ENCODE measurements at regions not wholly inside any gene's neighbourhood (a gene's known extent, or its start where the extent isn't known, plus 50 kb on each side); places are given as distances from the start of the nearest gene placed in this dataset.

DNA sequence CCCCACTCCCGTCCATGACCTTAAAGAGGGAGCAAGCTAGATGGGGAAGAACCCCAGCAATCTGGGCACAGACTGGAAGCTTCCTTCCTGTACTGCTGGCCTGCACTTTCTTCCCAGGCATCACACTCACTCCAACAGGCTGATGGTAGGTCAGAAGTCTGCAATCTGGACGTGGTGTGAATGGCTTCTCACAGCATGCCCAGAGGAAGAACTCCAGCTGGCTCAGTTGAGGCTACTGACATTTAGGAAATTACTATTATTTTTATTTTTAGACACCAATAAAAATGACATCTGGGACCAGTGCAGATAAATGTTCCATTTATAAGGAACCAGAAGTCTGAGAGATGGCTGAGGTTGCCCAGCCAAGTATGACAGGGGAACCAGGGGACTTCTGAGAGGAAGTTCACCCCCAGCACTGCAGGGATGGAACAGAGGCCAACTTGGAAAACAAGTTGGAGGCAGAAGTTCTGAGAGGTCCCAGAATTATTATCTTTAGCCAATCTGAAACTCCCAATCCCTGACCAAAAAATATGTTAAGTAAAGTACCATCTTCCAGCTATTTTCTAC, 163.8 kb upstream of the CTNNB1 start:
- no peak overlapping the region for H3K4me3 ChIP-seq (ENCODE audit: insufficient read depth, low read length)
- no peaks in the 10 kb centered on the region for H4K20me1 ChIP-seq (ENCODE audit: insufficient read depth, low read length)
- no peaks in the 10 kb centered on the region for H3K79me2 ChIP-seq (ENCODE audit: insufficient read depth, low read length)
- no peaks in the 10 kb centered on the region for H3K27me3 ChIP-seq (ENCODE audit: insufficient read depth, low read length)
- no peak overlapping the region for H2AFZ ChIP-seq (ENCODE audit: low read length)
- H3K4me1 ChIP-seq (ENCODE audit: insufficient read depth, low read length), result no peaks in the 10 kb centered on the region
- no peaks in the 10 kb centered on the region for H3K9me3 ChIP-seq (ENCODE audit: low read depth, low read length)
- H3K4me2 ChIP-seq (ENCODE audit: insufficient read depth, low read length), result no peak overlapping the region
- no peak overlapping the region for H3K27ac ChIP-seq (ENCODE audit: low read depth, low read length)
- TF ChIP-seq, protein P1, sequence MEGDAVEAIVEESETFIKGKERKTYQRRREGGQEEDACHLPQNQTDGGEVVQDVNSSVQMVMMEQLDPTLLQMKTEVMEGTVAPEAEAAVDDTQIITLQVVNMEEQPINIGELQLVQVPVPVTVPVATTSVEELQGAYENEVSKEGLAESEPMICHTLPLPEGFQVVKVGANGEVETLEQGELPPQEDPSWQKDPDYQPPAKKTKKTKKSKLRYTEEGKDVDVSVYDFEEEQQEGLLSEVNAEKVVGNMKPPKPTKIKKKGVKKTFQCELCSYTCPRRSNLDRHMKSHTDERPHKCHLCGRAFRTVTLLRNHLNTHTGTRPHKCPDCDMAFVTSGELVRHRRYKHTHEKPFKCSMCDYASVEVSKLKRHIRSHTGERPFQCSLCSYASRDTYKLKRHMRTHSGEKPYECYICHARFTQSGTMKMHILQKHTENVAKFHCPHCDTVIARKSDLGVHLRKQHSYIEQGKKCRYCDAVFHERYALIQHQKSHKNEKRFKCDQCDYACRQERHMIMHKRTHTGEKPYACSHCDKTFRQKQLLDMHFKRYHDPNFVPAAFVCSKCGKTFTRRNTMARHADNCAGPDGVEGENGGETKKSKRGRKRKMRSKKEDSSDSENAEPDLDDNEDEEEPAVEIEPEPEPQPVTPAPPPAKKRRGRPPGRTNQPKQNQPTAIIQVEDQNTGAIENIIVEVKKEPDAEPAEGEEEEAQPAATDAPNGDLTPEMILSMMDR (IDR thresholded peaks at IDR 0.05; ENCODE audit: extremely low read depth, low read depth, low read length), result no peak
- no peaks in the 10 kb centered on the region for H3K36me3 ChIP-seq (ENCODE audit: insufficient read depth, low read length)
- DNase-seq (ENCODE audit: insufficient read length, low spot score, missing footprints), result no peak

DNA sequence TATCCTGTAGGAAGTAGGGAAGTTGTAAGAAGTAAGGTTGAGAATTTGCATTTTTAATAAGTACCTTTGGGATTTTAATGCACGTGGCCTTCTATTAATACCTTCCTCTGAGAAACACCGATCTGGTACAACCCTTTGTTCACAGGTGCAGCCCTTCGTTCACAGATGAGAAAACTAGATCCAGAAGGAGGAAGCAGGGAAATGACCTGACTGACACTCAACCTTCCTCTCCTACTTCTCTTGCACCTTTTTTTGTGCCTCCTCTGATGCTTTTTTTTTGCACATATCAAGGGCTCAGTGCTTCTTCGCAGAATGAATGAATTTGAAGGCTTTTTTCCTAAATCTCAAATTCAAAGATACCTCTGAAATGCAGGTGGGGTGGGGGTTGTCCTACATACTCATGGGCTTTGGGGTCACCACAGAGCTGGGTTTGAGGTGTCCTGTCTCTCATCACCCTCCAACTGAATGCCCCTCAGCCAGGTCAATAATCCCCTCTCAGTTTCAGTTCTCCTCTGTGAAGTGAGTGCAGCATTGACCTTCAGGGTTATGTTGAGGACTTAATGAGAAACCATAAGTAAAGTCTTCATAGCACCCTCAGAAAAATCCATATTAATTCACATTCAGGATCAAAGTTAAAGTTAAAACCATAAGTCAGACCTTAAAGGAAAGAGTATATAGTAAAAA, 161.5 kb upstream of the CTNNB1 start:
- no peaks in the 10 kb centered on the region for H3K27me3 ChIP-seq (ENCODE audit: insufficient read depth, low read length)
- no peak for DNase-seq (ENCODE audit: insufficient read length, low spot score, missing footprints)

DNA sequence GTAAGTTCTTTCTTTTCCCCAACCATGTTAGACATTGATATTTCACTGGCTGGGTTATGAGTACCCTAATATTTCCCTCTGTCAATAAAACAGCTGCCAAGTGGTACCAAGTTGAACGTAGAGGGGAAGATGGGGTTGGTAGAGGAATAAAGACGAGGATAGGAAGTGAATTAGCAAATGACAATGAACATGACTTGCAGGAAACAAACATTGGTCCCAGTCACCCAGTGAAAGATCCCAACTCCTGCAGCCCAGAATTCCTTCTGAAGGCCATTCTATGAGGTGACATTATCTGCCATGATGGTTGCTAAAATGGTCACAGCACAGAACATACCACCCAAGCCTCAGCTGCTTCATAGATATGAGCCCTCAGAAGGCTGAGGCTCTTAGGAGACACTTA, 159.0 kb upstream of the CTNNB1 start:
- Histone ChIP-seq H3K36me3 (ENCODE audit: insufficient read depth, low read length) (no peaks in the 10 kb centered on the region), H3K79me2 (ENCODE audit: insufficient read depth, low read length) (no peaks in the 10 kb centered on the region), H3K9me3 (ENCODE audit: low read depth, low read length) (no peaks in the 10 kb centered on the region), H3K27ac (ENCODE audit: low read depth, low read length) (no peak overlapping the region), H3K27me3 (ENCODE audit: insufficient read depth, low read length) (no peaks in the 10 kb centered on the region), H4K20me1 (ENCODE audit: insufficient read depth, low read length) (no peaks in the 10 kb centered on the region), H2AFZ (ENCODE audit: low read length) (no peak overlapping the region), H3K4me2 (ENCODE audit: insufficient read depth, low read length) (no peak overlapping the region), H3K4me3 (ENCODE audit: insufficient read depth, low read length) (no peak overlapping the region), H3K4me1 (ENCODE audit: insufficient read depth, low read length) (no peaks in the 10 kb centered on the region)
- no peak for DNase-seq (ENCODE audit: insufficient read length, low spot score, missing footprints)
- TF ChIP-seq, protein P1 (IDR thresholded peaks at IDR 0.05; ENCODE audit: extremely low read depth, low read depth, low read length), result no peak

More for the DNA sequence above, 161.5 kb upstream of the CTNNB1 start:
- no peaks in the 10 kb centered on the region for H3K9me3 ChIP-seq (ENCODE audit: low read depth, low read length)
- H2AFZ ChIP-seq (ENCODE audit: low read length), result no peak overlapping the region
- H4K20me1 ChIP-seq (ENCODE audit: insufficient read depth, low read length), result no peaks in the 10 kb centered on the region
- H3K79me2 ChIP-seq (ENCODE audit: insufficient read depth, low read length), result no peaks in the 10 kb centered on the region
- H3K27ac ChIP-seq (ENCODE audit: low read depth, low read length), result no peak overlapping the region
- no peaks in the 10 kb centered on the region for H3K4me1 ChIP-seq (ENCODE audit: insufficient read depth, low read length)
- no peak overlapping the region for H3K4me2 ChIP-seq (ENCODE audit: insufficient read depth, low read length)
- no peaks in the 10 kb centered on the region for H3K36me3 ChIP-seq (ENCODE audit: insufficient read depth, low read length)
- no peak overlapping the region for H3K4me3 ChIP-seq (ENCODE audit: insufficient read depth, low read length)
- TF ChIP-seq, protein P1 (IDR thresholded peaks at IDR 0.05; ENCODE audit: extremely low read depth, low read depth, low read length), result no peak

DNA sequence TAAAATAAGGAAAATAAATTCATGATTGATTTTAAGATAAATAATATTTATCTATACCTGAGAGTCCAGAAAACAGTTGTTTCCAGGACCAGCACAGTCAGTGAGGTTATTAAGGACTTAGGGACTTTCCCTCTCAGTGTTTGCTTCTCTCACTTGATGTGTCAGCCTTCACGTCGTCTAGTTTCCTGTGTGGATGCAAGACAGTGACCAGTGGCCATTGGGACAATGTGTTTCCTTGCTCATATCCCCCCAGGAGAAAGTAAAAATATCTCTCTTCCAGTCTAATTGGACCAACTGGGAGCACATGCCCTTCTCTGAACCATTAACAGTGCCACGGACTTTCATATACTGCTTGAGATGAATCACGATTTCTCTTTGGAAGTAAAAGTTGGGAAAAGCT, 157.8 kb upstream of the CTNNB1 start:
- H3K79me2 ChIP-seq (ENCODE audit: insufficient read depth, low read length), result no peaks in the 10 kb centered on the region
- TF ChIP-seq, protein P1 (IDR thresholded peaks at IDR 0.05; ENCODE audit: extremely low read depth, low read depth, low read length), result no peak

More for the DNA sequence above, 157.8 kb upstream of the CTNNB1 start:
- Histone ChIP-seq H2AFZ (ENCODE audit: low read length) (no peak overlapping the region), H3K9me3 (ENCODE audit: low read depth, low read length) (no peaks in the 10 kb centered on the region), H3K4me1 (ENCODE audit: insufficient read depth, low read length) (no peaks in the 10 kb centered on the region), H3K27ac (ENCODE audit: low read depth, low read length) (no peak overlapping the region), H3K36me3 (ENCODE audit: insufficient read depth, low read length) (no peaks in the 10 kb centered on the region), H4K20me1 (ENCODE audit: insufficient read depth, low read length) (no peaks in the 10 kb centered on the region), H3K4me2 (ENCODE audit: insufficient read depth, low read length) (no peak overlapping the region), H3K4me3 (ENCODE audit: insufficient read depth, low read length) (no peak overlapping the region), H3K27me3 (ENCODE audit: insufficient read depth, low read length) (no peaks in the 10 kb centered on the region)
- no peak for DNase-seq (ENCODE audit: insufficient read length, low spot score, missing footprints)
